Suprapubic skin (tissue), 4 donors: ENCODE measurements at regions not wholly inside any gene's neighbourhood (a gene's known extent, or its start where the extent isn't known, plus 50 kb on each side); places are given as distances from the start of the nearest gene placed in this dataset.

Source experiments
- CTCF ChIP-seq, 2 donors: fragments of 200-600 bp in 1 of 2; fragments of 450-650 bp in 1 of 2; sonication (generic) in 1 of 2; IDR thresholded peaks; one replicate each; pipeline ENCODE4 v1.5.1; 2016 to 2019; ENCODE audit warnings: antibody characterized with exemption in 2 of 2, mild to moderate bottlenecking in 1 of 2, moderate library complexity in 1 of 2
- POLR2A ChIP-seq, 2 donors: fragments of 450-650 bp; IDR thresholded peaks; one replicate each; pipeline ENCODE4 v1.6.1; 2017; ENCODE audit warnings: antibody characterized with exemption in 2 of 2, mild to moderate bottlenecking in 2 of 2, moderate library complexity in 2 of 2
- POLR2AphosphoS5 ChIP-seq, 3 donors: sonication (generic); formaldehyde crosslinking; IDR thresholded peaks; one replicate each; pipeline ENCODE4 v1.6.1; 2017; ENCODE audit warnings: antibody characterized with exemption in 3 of 3

GRCh38 chr1:2934642-2935081 is 86.6 kb upstream of the ACTRT2 start:
- TF ChIP-seq CTCF (IDR thresholded peaks at IDR 0.05), result no peak
- TF ChIP-seq POLR2AphosphoS5 (IDR thresholded peaks at IDR 0.05), result no peak
- no peak for TF ChIP-seq POLR2A (IDR thresholded peaks at IDR 0.05)
